NCI-H187 treated with DMSO at 0.1 percent for 48 hours (cell line): ENCODE measurements at regions not wholly inside any gene's neighbourhood (a gene's known extent, or its start where the extent isn't known, plus 50 kb on each side); places are given as distances from the start of the nearest gene placed in this dataset.
"Not testable (repeated sequence)": the region's sequence is repeated elsewhere in the genome, so short reads cannot be mapped to it uniquely, and the experiment has no call there.

Experiments used
- DNase-seq: peaks from one replicate; lab custom pipeline; 2025; lab: John Stamatoyannopoulos, UW

- no peak for DNase-seq
Observed at GRCh38 chr12:105524961-105525360, 194.5 kb downstream of the C12orf75 start.

DNA sequence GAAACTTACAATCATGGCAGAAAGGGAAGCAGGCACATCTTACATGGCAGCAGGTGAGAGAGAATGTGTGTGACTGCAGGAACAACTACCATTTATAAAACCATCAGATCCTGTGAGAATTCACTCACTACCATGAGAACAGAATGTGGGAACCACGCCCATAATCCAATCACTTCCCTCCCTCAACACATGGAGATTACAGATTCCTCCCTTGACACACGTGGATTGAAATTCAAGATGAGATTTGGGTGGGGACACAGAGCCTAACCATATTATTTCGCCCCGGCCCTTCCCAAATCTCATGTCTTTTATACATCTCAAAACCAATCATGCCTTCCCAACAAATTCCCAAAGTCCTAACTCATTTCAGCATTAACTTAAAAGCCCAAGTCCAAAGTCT is 203.6 kb downstream of the C12orf75 start:
- DNase-seq, result no peak

GRCh38 chr12:105535033-105535432 is 204.5 kb downstream of the C12orf75 start:
- not testable (repeated sequence) for DNase-seq

- DNase-seq, result no peak
Observed at GRCh38 chr12:105538880-105539279, 208.4 kb downstream of the C12orf75 start.

DNA sequence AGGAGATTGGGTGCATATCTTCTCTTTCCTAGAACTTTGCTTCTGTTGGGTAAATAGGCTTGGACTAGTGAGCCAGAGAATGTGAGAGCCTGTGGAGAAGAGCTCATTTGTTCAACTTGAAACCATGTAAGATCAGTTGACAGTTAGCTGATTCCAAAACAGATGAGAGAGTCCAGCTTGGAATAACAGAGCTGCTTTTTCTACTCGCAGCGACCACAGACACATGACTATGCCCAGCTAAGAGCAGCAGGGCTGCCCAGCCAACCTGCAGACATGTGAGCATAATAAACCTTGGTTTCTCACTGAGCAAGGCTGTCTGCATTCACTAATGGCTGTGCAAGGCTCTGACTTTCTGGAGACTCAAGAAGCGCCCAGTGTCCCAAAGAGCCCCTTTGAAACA is 209.2 kb downstream of the C12orf75 start:
- DNase-seq, result no peak

- DNase-seq, result no peak
Observed at GRCh38 chr12:105547786-105548185, 217.3 kb downstream of the C12orf75 start.

DNA sequence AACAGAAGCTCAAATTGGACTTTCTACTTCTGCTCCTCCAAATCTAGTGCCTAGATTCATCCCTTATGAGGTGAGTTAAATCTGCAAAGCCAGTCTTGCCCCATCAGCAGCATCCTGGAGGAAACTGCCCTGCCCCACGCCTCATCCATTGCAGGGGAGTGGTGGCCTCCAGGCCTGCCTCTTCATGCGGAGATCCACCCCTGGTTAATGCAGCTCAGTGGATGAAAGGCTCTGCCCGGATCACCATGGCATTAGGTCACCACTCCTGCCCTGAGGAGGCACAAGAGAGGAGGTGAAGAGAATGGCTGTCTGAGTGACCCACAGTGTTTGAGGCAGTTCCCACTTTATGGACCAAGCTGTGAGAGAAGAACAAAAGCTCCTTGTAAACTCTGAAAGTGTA is 218.1 kb downstream of the C12orf75 start:
- no peak for DNase-seq

DNA sequence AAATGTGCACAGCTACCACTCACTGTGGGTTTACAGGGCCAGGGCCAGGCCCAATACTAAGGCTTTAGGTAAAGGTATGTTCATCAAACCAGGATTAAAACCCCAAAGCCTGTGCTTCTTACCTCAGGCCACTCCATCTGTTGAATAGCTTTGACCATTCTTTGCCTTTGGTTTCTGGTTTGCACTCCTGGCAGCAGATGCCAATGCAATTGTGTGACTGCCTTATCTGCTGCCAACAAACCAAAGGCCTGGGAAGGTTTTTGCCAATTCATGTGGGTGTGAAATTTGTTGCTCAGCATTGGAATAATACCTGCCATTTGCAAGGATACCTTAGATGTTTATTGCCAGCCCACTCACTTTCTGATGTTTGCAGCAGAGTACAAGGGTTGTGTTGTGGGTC is 221.6 kb downstream of the C12orf75 start:
- no peak for DNase-seq

DNA sequence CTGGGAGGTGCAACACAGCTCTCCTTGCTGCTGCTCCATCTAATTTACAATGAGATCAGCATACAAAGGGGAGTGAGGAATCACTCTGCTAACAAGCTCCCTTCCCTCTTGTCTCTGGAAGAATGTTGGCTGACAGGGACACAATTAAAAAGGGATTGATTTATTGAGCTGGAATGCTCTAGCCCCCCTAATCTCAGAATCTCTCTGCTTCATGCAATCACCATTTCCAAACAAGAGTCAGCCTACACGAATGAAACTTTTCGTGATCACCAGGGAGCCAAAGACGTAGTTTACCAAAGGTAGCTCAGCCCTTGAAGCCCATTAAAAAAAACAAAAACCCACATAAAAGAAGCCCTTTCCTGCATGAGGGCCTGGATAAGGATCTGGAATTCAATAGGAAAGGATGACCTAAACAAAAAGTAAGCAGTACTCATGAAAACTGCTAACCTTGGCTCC is 223.8 kb downstream of the C12orf75 start:
- DNase-seq, result no peak

- DNase-seq, result no peak
Observed at GRCh38 chr12:105554856-105555255, 224.4 kb downstream of the C12orf75 start.

GRCh38 chr12:105555556-105556295 is 225.2 kb downstream of the C12orf75 start:
- no peak for DNase-seq

- DNase-seq, result no peak
Observed at GRCh38 chr12:105559310-105559709, 228.8 kb downstream of the C12orf75 start.

GRCh38 chr12:105561546-105562198 is 231.2 kb downstream of the C12orf75 start:
- DNase-seq, result no peak

- DNase-seq, result no peak
Observed at GRCh38 chr12:105562199-105562971, 231.9 kb downstream of the C12orf75 start.

DNA sequence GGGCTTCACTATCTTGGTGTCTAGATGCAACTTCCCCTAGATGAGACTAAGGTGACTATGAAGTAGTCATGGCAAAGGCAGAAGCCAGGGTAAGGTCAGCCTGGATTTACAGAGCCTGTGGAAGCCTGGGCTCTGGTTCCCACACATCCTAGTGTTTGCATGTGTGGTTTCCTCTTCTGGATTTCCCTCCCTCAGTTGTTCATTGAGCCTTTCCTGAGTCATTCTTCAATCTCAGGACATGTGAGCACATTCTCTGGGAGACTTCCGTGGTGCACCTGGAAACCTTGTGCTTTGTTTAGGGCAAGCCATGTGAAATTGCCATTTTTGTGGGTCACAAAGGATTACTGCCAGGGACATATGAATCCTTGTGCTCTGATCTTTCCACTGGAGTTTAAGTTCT is 236.6 kb downstream of the C12orf75 start:
- no peak for DNase-seq

DNA sequence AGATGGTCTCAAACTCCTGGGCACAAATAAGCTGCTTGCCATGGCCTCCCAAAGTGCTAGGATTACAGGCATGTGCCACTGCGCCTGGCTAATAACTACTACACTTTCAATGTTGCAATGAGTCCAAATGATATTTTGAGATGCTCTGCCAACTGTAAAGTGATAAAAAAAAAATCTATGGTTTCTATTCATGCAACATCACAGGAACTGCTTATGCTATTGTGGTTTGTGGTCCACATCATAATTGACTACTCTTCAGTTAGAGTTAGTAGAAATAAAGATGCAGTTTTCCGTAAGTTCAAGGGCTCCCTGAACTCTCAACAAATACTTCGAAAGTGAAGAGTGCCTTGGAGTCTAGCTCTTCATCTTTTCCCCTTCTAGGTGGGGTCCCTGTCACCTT is 239.4 kb downstream of the C12orf75 start:
- no peak for DNase-seq

DNA sequence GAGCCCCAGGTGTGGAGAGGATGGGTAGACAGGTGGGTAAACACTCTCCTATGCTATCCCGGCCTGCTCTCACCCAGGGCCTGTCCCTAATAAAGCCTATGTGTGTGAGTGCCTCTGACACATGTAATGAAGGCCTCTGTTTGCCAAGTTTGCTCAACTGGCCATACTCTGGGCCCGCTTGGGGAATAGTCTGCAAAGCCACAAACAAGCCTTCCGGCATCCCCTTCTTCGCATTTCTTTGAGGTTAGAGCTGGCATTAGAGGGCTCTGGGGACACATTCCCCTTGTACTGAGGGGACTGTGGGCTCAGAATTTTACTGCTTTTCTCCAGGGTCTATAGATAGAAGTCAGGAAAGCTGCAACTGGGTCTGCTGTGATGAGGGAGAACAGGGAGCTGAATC is 240.5 kb downstream of the C12orf75 start:
- no peak for DNase-seq

- DNase-seq, result no peak
Observed at GRCh38 chr12:105573574-105573973, 243.1 kb downstream of the C12orf75 start.

GRCh38 chr12:105574056-105574715 is 243.7 kb downstream of the C12orf75 start:
- no peak for DNase-seq

DNA sequence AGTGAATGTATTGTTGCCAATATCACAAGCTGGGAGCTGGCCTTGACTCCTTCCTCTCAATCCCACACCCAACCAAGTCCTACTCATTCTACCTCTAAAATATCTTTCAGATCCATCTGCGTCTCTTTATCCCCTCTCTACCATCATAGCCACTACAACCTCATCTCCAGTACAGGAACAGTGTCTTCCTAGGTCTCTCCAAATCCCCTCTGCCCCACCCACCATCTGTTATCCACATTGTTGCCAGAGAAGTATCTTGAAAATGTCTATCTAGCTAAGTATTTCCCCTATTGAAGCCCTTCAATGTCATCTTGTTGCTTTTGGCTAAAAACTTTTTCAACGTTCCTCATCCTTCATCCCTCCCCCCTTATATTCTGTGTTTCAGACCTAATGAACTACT is 244.7 kb downstream of the C12orf75 start:
- no peak for DNase-seq

DNA sequence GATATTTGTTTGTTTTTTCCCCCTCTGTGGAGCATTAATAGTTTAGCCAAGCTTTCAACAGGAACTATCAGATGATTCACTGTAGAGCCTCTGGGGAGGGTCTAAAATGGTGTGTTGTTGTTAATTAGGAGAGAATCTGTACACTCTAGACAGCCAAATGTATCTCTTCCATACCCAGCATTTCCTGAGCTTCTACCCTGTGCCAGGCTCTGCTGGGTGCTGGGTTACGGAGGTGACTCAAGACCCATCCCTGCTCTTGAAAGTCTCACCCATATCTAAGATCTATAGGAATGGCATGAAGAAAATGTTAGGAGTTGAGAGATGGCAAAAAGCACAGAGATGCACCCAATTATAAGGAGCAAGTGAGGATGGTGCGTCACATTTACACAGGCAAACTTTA is 245.8 kb downstream of the C12orf75 start:
- DNase-seq, result no peak

GRCh38 chr12:105580821-105581352 is 250.4 kb downstream of the C12orf75 start:
- DNase-seq, result no peak
